Umbilical cord (tissue), 1 donor: ENCODE measurements at regions not wholly inside any gene's neighbourhood (a gene's known extent, or its start where the extent isn't known, plus 50 kb on each side); places are given as distances from the start of the nearest gene placed in this dataset.

Experiments
- DNase-seq: peaks from one replicate; pipeline ENCODE4 v3.0.0-alpha.2; 2015; ENCODE audit warnings: low spot score

DNA sequence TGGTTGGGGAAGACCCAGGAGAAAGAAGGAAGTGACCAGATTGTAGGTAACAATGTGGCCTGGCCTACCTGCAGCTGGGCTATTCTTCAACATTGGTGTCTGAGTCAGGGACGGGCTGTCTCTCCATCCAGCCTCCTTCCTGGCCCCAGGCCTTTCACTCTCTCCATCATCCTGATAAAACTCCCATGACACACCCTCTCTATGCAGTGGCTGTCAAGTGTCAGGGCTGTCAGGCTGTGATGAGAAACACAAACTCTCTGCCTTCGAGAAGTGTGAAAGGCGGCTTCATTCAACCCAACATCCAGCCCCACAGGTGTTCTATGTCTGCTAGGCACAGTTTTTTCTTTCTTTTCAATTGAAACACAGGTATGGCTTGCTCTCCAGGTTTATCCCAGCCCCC, 153.3 kb upstream of the VSTM2B start:
- no peak for DNase-seq

DNA sequence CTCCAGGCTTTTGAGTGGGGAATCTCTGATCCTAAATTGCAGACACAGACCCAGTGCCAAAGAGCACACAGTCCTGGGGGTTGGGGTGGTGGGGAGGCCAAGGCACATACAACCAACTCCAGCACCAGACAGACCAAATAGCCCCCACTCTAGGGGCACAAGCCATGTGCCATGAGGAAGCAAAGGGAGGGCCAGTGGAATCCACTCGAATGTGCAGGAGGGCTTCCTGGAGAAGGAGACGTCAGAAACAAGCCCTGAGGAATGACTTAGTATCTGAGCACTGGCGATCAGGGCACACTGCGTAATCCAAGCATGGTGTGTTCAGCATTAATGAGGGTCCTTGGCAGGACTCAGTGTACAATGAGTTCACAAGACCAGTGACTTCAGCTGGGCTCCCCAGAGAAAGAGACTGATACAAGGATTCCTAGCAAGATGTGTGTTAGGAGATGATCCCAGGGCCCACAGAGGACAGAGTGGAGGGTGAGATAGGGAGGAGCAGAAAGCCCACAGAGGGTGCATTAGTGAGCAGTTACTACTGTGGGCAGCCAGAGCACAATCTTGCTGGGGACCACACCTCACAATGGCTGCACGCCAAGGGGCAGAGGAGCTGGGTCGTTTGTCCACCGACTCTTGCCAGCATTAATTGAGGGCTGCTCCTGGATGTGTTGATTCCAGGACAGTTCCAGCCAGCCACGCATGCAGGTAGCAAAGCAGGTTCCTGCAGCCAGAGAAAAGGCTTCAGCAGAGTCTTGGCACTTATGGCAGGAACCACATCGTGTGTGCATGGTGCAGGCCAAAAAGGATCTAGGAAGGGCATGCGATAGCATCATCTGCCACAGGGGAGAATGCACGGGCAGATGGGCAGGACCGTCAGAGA, 152.6 kb upstream of the VSTM2B start:
- no peak for DNase-seq

- DNase-seq, result no peak
These were observed 150.2 kb upstream of the VSTM2B start for GRCh38 chr19:29375429-29376119.

- no peak for DNase-seq
These were observed 148.9 kb upstream of the VSTM2B start for GRCh38 chr19:29376855-29377354.

DNA sequence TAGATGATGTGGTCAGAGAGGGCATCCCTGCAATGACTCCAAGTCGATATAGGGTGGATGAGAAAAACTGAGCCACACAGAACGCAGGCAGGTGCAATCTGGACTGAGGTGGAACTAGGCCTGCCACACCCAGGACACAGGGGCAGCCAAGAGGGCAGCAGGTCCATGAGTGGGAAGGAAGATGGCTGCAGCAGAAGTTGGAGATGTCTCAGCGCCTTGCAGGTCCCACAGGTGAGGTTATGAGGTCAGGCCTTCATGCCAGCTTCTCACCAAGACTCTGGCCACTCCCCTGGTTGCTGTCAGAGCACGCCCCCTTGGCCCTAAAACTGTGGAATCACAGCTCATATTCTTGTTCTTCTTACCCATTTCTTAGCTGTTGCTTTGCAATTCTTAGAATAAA, 147.7 kb upstream of the VSTM2B start:
- no peak for DNase-seq

DNA sequence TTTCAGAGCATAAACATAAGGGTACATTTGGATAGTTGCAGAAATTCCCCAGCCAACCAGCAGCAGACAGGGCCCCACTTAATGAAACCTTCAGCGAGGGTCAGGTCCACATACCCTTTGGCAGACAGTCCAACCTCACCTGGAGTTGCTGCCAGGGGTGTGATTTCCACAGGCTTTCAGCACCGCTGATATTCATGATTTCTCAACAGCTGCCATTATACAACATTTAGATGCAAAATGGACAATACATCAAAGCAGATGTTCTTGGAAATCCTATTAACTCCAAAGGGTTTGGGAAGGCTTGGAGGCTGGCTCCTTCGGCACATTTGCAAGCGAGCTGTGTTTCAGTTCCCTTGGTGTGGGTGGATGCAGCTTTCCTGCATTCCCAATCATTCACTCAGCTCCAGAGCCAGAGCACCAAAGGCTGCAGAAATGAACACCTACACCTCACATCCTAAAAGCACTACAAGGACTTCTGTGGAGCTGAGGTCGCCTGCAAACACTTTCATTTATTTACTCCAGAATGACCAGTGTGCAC, 147.2 kb upstream of the VSTM2B start:
- no peak for DNase-seq

- no peak for DNase-seq
These were observed 146.4 kb upstream of the VSTM2B start for GRCh38 chr19:29379257-29380021.

GRCh38 chr19:29380581-29380980, 145.2 kb upstream of the VSTM2B start:
- DNase-seq, result no peak

DNA sequence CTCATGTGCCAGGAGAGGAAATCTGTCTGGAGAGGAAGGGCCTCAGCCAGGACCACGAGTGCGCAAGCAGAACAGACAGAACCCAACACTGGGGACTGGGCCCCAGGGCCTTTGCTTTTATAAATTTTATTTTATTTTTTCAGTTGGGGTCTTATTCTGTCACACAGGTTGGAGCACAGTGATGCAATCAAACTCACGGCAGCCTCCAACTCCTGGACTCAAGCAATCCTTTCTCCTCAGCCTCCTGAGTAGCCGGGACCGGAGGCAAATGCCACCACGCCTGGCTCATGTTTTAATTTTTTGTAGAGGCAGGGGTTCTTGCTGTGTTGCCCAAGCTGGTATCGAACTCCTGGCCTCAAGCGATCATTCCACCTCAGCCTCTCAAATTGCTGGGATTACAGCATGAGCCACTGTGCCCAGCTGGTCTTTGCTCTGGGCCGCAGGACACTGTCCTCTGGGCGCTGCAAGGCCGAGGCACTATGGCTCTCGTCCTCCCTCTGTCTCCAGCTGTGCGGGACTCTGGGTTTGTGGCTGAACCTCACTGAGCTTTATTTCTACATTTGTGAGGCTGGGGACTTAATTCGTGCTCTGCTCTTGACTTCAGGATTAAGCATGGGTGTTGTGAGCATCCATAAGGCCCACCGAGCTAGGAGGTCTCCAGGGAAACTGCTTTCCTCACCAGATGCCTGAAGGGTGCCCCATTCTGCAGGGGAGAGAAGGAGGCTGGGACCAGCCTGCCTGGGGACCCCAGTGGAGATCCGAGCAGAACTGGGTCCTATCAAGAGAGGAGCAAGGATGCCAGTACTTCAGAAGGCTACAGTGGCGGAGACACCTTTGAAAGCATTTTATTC, 144.2 kb upstream of the VSTM2B start:
- no peak for DNase-seq

GRCh38 chr19:29383696-29384095, 142.1 kb upstream of the VSTM2B start:
- DNase-seq, result no peak

DNA sequence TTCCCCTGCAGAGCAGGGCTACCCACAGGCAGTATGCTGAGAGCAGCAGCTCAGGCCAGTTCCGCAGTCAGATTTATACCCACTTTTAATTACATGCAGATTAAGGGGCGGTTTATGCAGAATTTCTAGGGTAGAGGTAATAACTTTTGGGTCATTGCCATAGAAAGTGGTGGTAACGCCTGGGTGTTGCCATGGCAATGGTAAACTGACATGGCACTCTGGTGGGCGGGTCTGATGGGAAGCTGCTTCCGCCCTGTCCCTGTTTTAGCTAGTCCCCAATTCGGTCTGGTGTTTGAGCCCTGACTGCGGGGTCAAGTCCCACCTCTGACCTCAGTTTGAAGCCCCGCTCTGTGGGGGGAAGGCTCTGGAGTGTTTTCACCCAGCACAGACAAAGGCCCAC, 141.1 kb upstream of the VSTM2B start:
- DNase-seq, result no peak

- no peak for DNase-seq
These were observed 140.5 kb upstream of the VSTM2B start for GRCh38 chr19:29385191-29385795.

GRCh38 chr19:29386970-29387369, 138.8 kb upstream of the VSTM2B start:
- no peak for DNase-seq

- DNase-seq, result no peak
These were observed 138.2 kb upstream of the VSTM2B start for GRCh38 chr19:29387586-29387985.

DNA sequence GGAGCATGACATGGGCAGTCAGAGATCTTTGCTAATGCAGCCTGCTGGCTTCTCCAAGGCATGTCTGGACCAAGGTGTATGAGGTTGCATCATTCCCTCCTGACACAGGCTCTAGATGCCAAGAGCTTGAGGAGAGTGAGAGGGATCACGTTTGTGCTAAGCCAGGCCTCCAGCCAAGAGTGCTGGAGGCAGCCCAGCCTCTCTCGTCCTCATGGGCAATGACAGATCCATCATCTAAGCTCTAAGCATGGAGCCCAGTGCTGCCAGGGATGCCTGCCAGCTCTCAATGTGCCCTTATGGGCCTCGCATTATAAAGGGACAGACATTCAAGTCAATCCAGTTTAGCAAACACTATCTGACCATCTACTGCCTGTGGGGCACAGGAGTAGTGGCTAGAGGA, 136.3 kb upstream of the VSTM2B start:
- DNase-seq, result no peak

DNA sequence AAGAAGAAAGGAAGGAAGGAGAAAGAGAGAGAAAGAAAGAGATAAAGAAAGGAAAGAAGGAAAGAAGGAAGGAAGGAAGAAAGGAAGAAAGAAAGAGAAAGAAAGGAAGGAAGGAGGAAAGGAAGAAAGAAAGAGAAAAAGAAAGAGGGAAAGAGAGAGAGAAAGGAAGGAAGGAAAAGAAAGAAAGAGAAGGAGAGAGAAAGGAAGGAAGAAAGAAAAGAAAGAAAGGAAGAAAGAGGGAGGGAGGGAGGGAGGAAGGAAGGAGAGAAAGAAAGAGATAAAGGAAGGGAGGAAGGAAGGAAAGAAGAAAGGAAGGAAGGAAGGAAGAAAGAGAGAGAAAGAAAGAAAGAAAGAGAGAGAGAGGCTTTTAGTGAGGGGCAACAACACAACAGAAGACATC, 135.1 kb upstream of the VSTM2B start:
- no peak for DNase-seq

DNA sequence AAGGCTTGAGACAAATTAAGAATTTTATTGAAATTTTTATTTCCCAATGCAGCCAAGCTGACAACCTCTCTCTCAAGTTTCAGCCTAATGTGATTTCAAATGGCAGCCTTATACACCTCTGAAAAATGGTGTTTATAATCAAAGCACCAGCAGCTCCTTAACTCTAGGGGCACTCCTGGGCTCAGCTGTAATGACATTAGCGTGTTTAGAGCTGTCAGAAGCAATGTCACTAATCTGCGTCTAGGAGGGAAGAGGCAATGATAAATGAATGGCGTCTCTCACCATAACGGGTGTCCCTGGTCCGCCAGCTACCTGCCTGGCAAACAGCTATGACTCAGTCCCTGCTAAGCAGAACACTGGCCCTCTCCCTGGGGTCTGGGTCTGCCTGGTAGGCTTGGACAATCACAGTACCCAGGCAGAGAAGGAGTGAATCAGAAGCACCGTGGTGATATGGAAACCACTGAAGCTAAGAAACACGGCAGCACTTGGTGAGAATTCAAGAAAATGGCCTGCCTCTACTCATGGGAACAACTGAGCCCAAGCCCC, 131.8 kb upstream of the VSTM2B start:
- no peak for DNase-seq

DNA sequence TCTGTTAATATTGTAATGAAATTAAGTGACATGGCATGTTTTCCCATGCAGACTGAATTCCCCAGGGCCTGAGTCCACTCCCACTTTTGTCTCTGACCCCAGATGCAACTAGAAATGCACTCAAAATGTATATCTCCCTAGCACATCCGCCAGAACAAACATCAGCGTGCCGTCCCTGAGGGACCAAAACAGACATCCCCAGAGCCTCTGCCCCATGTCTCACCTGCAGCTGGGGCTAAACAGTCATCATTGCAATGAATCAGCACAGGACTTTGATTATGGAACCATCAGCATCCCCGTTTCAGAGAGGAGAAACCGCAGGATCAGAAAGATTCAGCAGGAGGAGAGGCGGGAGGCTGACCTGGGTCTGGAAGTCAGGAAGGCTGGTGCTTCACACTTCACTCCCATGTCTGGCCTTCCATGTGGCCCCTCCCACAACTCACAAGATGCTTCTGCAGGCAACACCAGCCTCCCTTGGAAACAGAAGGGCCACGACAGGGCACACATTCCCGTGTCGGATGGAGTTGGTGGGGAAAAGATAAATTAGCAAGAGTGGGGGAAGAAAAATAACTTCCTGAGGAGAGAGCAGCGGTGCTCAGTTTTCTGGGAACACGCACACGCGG, 130.6 kb upstream of the VSTM2B start:
- no peak for DNase-seq

DNA sequence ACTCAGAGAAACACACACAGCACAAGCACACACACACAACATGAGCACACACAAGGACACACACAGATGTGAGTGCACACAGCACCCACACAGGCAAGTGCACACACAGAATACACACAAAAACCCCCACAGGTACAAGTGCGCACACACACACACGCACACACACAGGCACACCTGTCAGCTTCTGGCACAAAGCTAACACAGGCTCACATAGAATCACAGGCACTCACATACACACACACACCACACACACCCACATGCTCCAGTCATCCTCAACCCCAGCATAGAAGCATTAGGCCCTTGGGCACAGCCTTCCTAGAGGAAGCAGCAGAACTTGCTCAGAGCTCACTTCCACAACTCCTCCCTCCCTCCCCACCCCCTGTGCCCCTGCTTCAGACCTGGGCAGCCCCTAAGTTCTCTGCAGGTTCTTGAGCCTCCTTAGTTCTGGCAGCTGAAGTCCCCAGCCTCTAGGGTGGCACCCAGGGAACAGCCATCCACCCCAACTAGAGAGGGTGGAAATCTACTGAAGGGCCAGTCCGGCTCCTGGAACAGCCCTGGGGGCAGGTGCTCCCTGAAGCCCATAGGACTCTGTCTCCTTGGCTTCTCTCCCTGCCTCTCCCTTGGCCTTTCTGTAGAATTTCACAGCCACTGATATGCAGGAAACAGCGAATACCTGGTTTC, 129.9 kb upstream of the VSTM2B start:
- DNase-seq, result no peak
